ENCODE measurements at regions not wholly inside any gene's neighbourhood (a gene's known extent, or its start where the extent isn't known, plus 50 kb on each side); places are given as distances from the start of the nearest gene placed in this dataset.

DNA sequence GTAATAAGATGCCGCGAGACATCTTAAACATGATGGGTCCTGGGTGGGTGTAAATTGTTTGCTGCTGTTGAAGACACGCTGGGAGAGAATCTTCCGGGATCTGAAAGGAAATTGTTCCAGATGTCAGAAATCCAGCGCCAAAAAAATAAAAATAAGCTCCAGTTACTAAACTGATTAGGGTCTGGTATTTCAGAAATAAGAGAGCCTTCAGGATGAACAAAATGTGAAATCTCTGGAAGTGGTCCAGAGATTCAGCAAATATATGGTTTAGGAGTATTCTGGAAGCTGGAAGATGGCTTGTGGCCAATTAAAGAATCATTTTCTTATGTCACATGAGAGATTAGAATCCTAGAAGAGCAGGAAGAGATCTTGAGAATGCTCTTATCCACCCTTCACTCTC, 75.8 kb upstream of the NHS start:
- H3K4me1 Mint-ChIP-seq, result no peaks in the 10 kb centered on the region

DNA sequence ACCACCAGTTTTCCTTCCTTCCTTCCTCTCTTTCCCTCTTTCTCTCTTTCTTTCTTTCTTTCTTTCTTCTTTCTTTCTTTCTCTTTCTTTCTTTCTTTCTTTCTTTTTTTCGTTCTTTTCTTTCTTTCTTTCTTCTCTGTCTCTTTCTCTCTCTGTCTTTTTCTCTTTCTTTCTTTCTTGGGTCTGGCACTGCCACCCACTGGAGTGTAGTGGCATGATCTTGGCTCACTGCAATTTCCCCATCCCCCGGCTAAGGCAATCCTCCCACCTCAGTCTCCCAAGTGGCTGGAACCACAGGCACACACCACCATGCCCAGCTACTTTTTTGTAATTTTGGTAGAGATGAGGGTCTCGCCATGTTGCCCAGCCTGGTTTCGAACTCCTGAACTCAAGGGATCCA, 51.6 kb upstream of the NHS start:
- peaks cover 2% of the 10 kb centered on the region for H3K9me3 Mint-ChIP-seq (ENCODE audit: low read depth)
- H3K36me3 Mint-ChIP-seq, result no peaks in the 10 kb centered on the region
- CTCF ChIA-PET, result no interaction called here
- H3K27ac Mint-ChIP-seq, result no peak overlapping the region
- H3K4me3 Mint-ChIP-seq, result no peak overlapping the region
- DNase-seq (no peak), ATAC-seq (no peak)
- no peaks in the 10 kb centered on the region for H3K27me3 Mint-ChIP-seq
- no peaks in the 10 kb centered on the region for H3K4me1 Mint-ChIP-seq

More for the DNA sequence above, 75.8 kb upstream of the NHS start:
- Mint-ChIP-seq H3K27me3 (no peaks in the 10 kb centered on the region), H3K9me3 (ENCODE audit: low read depth) (no peaks in the 10 kb centered on the region), H3K27ac (no peak overlapping the region), H3K36me3 (no peaks in the 10 kb centered on the region), H3K4me3 (no peak overlapping the region)
- ATAC-seq (no peak), DNase-seq (no peak)
- CTCF ChIA-PET, result no interaction called here
